Neural progenitor cell (in vitro differentiated cells): ENCODE measurements at regions not wholly inside any gene's neighbourhood (a gene's known extent, or its start where the extent isn't known, plus 50 kb on each side); places are given as distances from the start of the nearest gene placed in this dataset. TPM values are rescaled to one million over a fixed set of nuclear protein-coding genes. Genes with fewer than 3 reads are reported as not detected.

Experiments
- DNase-seq: peaks from one replicate; pipeline ENCODE4 v3.0.0-alpha.2; 2016; ENCODE audit warnings: low spot score
- H2AFZ ChIP-seq: fragments of 200-600 bp; sonication (generic); replicated peaks from 2 replicates; pipeline ENCODE4 v1.6.1; 2016; ENCODE audit warnings: antibody characterized with exemption
- H3F3A ChIP-seq: fragments of 200-600 bp; sonication (generic); 2 replicates; pipeline ENCODE4 v1.6.1; 2016; ENCODE audit warnings: antibody characterized with exemption, low read depth
- H3K27ac ChIP-seq: fragments of 200-600 bp; sonication (generic); 2 replicates; pipeline ENCODE4 v1.5.1; 2016; ENCODE audit warnings: mild to moderate bottlenecking
- H3K27me3 ChIP-seq: fragments of 200-600 bp; sonication (generic); 2 replicates; pipeline ENCODE4 v1.6.1; 2016; ENCODE audit warnings: mild to moderate bottlenecking, moderate library complexity
- H3K36me3 ChIP-seq: fragments of 200-600 bp; sonication (generic); 2 replicates; pipeline ENCODE4 v1.5.1; 2016
- H3K4me1 ChIP-seq: fragments of 200-600 bp; sonication (generic); 2 replicates; pipeline ENCODE4 v1.6.1; 2016; ENCODE audit warnings: mixed run types
- H3K4me2 ChIP-seq: fragments of 200-600 bp; sonication (generic); 2 replicates; pipeline ENCODE4 v1.6.1; 2016
- H3K4me3 ChIP-seq: fragments of 200-600 bp; sonication (generic); 2 replicates; pipeline ENCODE4 v1.5.1; 2016
- H3K79me2 ChIP-seq: fragments of 200-600 bp; sonication (generic); 2 replicates; pipeline ENCODE4 v1.6.1; 2016; ENCODE audit warnings: low read depth
- H3K9ac ChIP-seq: fragments of 200-600 bp; sonication (generic); 2 replicates; pipeline ENCODE4 v1.6.1; 2016
- H3K9me3 ChIP-seq: fragments of 200-600 bp; sonication (generic); 2 replicates; pipeline ENCODE4 v1.5.1; 2016; ENCODE audit warnings: low read depth
- H4K20me1 ChIP-seq: fragments of 200-600 bp; sonication (generic); 2 replicates; pipeline ENCODE4 v1.6.1; 2016; ENCODE audit warnings: low read depth
- H3K27ac Mint-ChIP-seq: 3 replicates; pipeline ENCODE4 v1.8.0; 2021; ENCODE audit warnings: mixed read lengths
- H3K27me3 Mint-ChIP-seq: 2 replicates; pipeline ENCODE4 v1.8.0; 2022; ENCODE audit warnings: low read depth, mild to moderate bottlenecking, inconsistent platforms, moderate library complexity, mixed read lengths; ENCODE audit not compliant: insufficient read depth
- H3K36me3 Mint-ChIP-seq: 3 replicates; pipeline ENCODE4 v1.8.0; 2021; ENCODE audit warnings: mixed read lengths
- H3K4me1 Mint-ChIP-seq: 3 replicates; pipeline ENCODE4 v1.8.0; 2021; ENCODE audit warnings: mixed read lengths
- H3K4me3 Mint-ChIP-seq: 3 replicates; pipeline ENCODE4 v1.8.0; 2021; ENCODE audit warnings: mild to moderate bottlenecking, moderate library complexity, mixed read lengths
- H3K9me3 Mint-ChIP-seq: 3 replicates; pipeline ENCODE4 v1.8.0; 2020; ENCODE audit warnings: mixed read lengths
- EZH2 ChIP-seq: fragments of 200-600 bp; sonication (generic); IDR thresholded peaks from 2 replicates; pipeline ENCODE4 v1.6.1; 2017; ENCODE audit warnings: antibody characterized with exemption, mild to moderate bottlenecking, moderate library complexity
- EZH2phosphoT487 ChIP-seq: fragments of 200-600 bp; sonication (generic); IDR thresholded peaks from 2 replicates; pipeline ENCODE4 v1.6.1; 2017; ENCODE audit warnings: antibody characterized with exemption
- small RNA-seq: library from RNA; depleted of rRNA; stranded (forward); fragments of <200 nt; gene quantifications from one replicate; pipeline ENCODE3, GENCODE V24; 2015
- TF ChIP-seq, protein P1 (sequence below): fragments of 200-600 bp; sonication (generic); IDR thresholded peaks from 2 replicates; pipeline ENCODE4 v1.5.1; 2017; ENCODE audit warnings: antibody characterized with exemption, mild to moderate bottlenecking

DNA sequence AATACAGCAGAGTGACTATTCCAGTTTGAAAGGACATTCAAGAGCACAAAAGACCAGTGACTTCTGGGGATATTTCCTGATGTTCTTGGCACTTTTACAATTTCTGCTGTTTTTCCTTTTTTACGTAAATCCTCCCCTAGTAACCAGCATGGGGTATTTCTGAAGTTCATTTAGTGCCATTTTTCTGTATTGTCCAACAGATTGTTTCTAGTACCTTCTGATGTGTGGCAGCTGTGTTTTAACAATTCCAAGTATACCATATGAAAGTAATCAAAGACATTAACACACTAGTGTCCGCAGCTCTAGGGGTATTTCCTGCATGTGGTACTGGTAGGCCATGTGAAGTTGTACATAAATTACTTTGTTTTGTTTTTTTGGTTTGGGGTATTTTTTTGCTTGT is 53.0 kb upstream of the SMARCA2 start:
- Mint-ChIP-seq H3K4me3 (no peak overlapping the region), H3K27ac (no peak overlapping the region)

DNA sequence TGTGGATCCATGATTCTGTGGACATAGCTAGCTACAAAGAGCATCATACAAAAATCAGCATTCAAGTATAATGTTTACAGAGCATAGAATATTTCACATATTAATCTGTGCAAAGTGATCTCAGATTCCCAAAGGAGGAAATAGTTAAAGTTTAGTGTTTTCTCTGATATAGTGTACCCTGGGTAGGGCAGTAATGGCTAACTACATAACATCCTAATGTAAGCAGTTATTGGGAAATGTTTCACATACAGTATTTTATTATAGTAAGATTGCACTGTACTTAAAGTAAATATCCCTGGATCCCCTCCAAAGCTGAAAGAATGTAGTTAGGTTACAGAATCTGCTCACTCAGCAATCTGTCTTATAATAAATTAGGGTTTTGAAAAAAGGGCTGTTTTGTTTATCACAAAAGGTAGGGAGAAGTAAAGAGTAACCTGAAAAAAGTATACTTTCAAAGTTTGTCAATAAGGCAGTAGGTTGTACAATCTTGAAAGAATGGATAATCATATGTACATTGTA is 52.5 kb upstream of the SMARCA2 start:
- Histone ChIP-seq H3K4me1 (no peaks in the 10 kb centered on the region), H3K4me3 (no peak overlapping the region), H3K9ac (no peak overlapping the region), H3K27me3 (no peaks in the 10 kb centered on the region), H3K27ac (no peak overlapping the region), H3K79me2 (no peaks in the 10 kb centered on the region), H3K9me3 (no peaks in the 10 kb centered on the region), H3F3A (no peaks in the 10 kb centered on the region), H2AFZ (no peak overlapping the region), H3K36me3 (no peaks in the 10 kb centered on the region), H4K20me1 (no peaks in the 10 kb centered on the region), H3K4me2 (no peak overlapping the region)
- TF ChIP-seq EZH2phosphoT487 (no peak), EZH2 (no peak)
- TF ChIP-seq, protein P1, sequence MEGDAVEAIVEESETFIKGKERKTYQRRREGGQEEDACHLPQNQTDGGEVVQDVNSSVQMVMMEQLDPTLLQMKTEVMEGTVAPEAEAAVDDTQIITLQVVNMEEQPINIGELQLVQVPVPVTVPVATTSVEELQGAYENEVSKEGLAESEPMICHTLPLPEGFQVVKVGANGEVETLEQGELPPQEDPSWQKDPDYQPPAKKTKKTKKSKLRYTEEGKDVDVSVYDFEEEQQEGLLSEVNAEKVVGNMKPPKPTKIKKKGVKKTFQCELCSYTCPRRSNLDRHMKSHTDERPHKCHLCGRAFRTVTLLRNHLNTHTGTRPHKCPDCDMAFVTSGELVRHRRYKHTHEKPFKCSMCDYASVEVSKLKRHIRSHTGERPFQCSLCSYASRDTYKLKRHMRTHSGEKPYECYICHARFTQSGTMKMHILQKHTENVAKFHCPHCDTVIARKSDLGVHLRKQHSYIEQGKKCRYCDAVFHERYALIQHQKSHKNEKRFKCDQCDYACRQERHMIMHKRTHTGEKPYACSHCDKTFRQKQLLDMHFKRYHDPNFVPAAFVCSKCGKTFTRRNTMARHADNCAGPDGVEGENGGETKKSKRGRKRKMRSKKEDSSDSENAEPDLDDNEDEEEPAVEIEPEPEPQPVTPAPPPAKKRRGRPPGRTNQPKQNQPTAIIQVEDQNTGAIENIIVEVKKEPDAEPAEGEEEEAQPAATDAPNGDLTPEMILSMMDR = no peak
- no peaks in the 10 kb centered on the region for H3K27me3 Mint-ChIP-seq
- H3K4me3 Mint-ChIP-seq = no peak overlapping the region
- no peak overlapping the region for H3K27ac Mint-ChIP-seq
- H3K9me3 Mint-ChIP-seq = no peaks in the 10 kb centered on the region
- H3K4me1 Mint-ChIP-seq = no peaks in the 10 kb centered on the region
- H3K36me3 Mint-ChIP-seq = no peaks in the 10 kb centered on the region
- DNase-seq = no peak

More for the DNA sequence above, 53.0 kb upstream of the SMARCA2 start:
- no peaks in the 10 kb centered on the region for H3K79me2 ChIP-seq
- no peaks in the 10 kb centered on the region for H3K27me3 Mint-ChIP-seq
- no peaks in the 10 kb centered on the region for H4K20me1 ChIP-seq
- H3K27me3 ChIP-seq = no peaks in the 10 kb centered on the region
- no peak for TF ChIP-seq EZH2
- TF ChIP-seq, protein P1 = no peak
- TF ChIP-seq EZH2phosphoT487 = no peak
- no peaks in the 10 kb centered on the region for H3K9me3 ChIP-seq
- H3K27ac ChIP-seq = no peak overlapping the region
- H3K36me3 ChIP-seq = no peaks in the 10 kb centered on the region
- no peaks in the 10 kb centered on the region for H3K4me1 Mint-ChIP-seq
- H3K4me1 ChIP-seq = no peaks in the 10 kb centered on the region
- H3K9ac ChIP-seq = no peak overlapping the region
- no peaks in the 10 kb centered on the region for H3K9me3 Mint-ChIP-seq
- DNase-seq = no peak
- no peak overlapping the region for H2AFZ ChIP-seq
- H3K4me3 ChIP-seq = no peak overlapping the region
- no peaks in the 10 kb centered on the region for H3F3A ChIP-seq
- no peaks in the 10 kb centered on the region for H3K36me3 Mint-ChIP-seq
- H3K4me2 ChIP-seq = no peak overlapping the region

DNA sequence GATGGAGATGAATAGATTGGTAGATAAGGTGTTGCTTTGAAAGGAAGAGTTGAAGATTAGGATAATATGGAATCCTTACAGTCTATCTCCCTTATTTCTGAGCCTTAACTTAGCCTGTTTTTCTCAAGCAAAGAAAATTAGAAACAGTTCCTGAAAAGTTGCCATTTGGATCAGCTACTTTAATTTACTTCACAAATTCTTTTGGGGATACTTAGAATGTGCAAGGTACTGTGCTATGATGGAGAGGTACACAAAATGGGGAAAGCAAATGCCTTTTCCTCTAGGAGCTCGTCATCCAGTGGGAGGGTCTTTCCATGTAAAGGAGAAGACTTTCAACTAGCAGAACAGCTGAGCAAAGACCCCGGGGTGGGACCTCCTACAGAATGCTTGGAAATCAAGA is 51.1 kb upstream of the SMARCA2 start:
- TF ChIP-seq, protein P1 = no peak
- TF ChIP-seq EZH2phosphoT487 = no peak
- no peak for TF ChIP-seq EZH2
- H3K4me1 Mint-ChIP-seq = no peaks in the 10 kb centered on the region
- Histone ChIP-seq H3K27me3 (no peaks in the 10 kb centered on the region), H3F3A (no peaks in the 10 kb centered on the region), H4K20me1 (no peaks in the 10 kb centered on the region), H3K4me3 (no peak overlapping the region), H2AFZ (no peak overlapping the region), H3K9me3 (no peaks in the 10 kb centered on the region), H3K4me2 (no peak overlapping the region), H3K36me3 (no peaks in the 10 kb centered on the region), H3K9ac (no peak overlapping the region), H3K79me2 (no peaks in the 10 kb centered on the region), H3K27ac (no peak overlapping the region), H3K4me1 (no peaks in the 10 kb centered on the region)
- H3K27me3 Mint-ChIP-seq = no peaks in the 10 kb centered on the region
- no peaks in the 10 kb centered on the region for H3K9me3 Mint-ChIP-seq
- H3K4me3 Mint-ChIP-seq = no peak overlapping the region
- H3K27ac Mint-ChIP-seq = no peak overlapping the region
- DNase-seq = no peak
- no peaks in the 10 kb centered on the region for H3K36me3 Mint-ChIP-seq

Small RNA genes lying in the stretch of these regions (small RNA-seq; reads per million reads assigned to genes)
- not detected for gene RNA5SP279
